Endothelial cell of umbilical vein (primary cell): ENCODE measurements at regions not wholly inside any gene's neighbourhood (a gene's known extent, or its start where the extent isn't known, plus 50 kb on each side); places are given as distances from the start of the nearest gene placed in this dataset.

Experiments
- BruUV-seq: library from RNA; stranded (reverse); fragments of 400-500 nt; replicated peaks from 2 replicates; lab custom pipeline; 2021; lab: Mats Ljungman, UMichigan
- CTCF ChIA-PET: fragments of 300-600, 350-600 bp; sonication (Branson Sonifier 250); formaldehyde crosslinking; loops from one replicate; lab custom pipeline; 2021; ENCODE audit warnings: antibody characterized with exemption, inconsistent platforms; lab: Charles Lee
- POLR2A ChIA-PET: fragments of 300-600, 350-600 bp; sonication (Branson Sonifier 250); formaldehyde crosslinking; loops from one replicate; lab custom pipeline; 2021; ENCODE audit warnings: antibody characterized with exemption, inconsistent platforms; lab: Charles Lee
- DNase-seq: peaks from one replicate; pipeline ENCODE4 v3.0.0-alpha.2; 2011; ENCODE audit warnings: low read depth, low spot score
- FAIRE-seq: peaks from 2 replicates; lab custom pipeline; 2011; peaks lifted over from hg19 to GRCh38; lab: Jason Lieb, UNC
- H2AFZ ChIP-seq: 2 replicates; pipeline ENCODE4 v1.6.0; 2012; ENCODE audit warnings: low read depth, low read length, control low read depth, inconsistent platforms
- H3K27ac ChIP-seq: 2 replicates; pipeline ENCODE4 v1.5.1; 2011; ENCODE audit warnings: low read depth, mild to moderate bottlenecking, control low read depth, low read length, moderate library complexity; ENCODE audit not compliant: insufficient read depth
- H3K27me3 ChIP-seq, 2 experiments: 2 replicates each; pipeline versions ENCODE4 v1.6.0 to v1.6.1; 2011; ENCODE audit warnings: low read length in 2 of 2, mixed read lengths in 1 of 2; ENCODE audit not compliant: control insufficient read depth in 2 of 2, insufficient read depth in 2 of 2
- H3K36me3 ChIP-seq, 2 experiments: 2 replicates in 1 of 2; 3 replicates in 1 of 2; pipeline ENCODE4 v1.5.1; 2011; ENCODE audit warnings: low read length in 2 of 2, mild to moderate bottlenecking in 1 of 2, moderate library complexity in 1 of 2; ENCODE audit not compliant: control insufficient read depth in 2 of 2, insufficient read depth in 2 of 2; ENCODE audit errors: extremely low read depth in 1 of 2
- H3K4me1 ChIP-seq: 3 replicates; pipeline ENCODE4 v1.5.1; 2011; ENCODE audit warnings: mild to moderate bottlenecking, low read length; ENCODE audit not compliant: control insufficient read depth, insufficient read depth; ENCODE audit errors: extremely low read depth
- H3K4me2 ChIP-seq: 2 replicates; pipeline ENCODE4 v1.6.1; 2011; ENCODE audit warnings: low read length, control low read depth, mixed read lengths; ENCODE audit not compliant: insufficient read depth
- H3K4me3 ChIP-seq, 3 experiments: fragments of 200-600 bp in 1 of 3; sonication (generic), shearing (Covaris generic) in 1 of 3; replicated peaks in 1 of 3; 2 replicates each; pipeline ENCODE4 v1.5.1; 2011 to 2016; ENCODE audit warnings: control low read depth in 3 of 3, low read length in 3 of 3, mild to moderate bottlenecking in 2 of 3, inconsistent platforms in 1 of 3, low read depth in 1 of 3, moderate library complexity in 1 of 3; ENCODE audit not compliant: insufficient read depth in 1 of 3
- H3K79me2 ChIP-seq: 2 replicates; pipeline ENCODE4 v1.6.0; 2012; ENCODE audit warnings: low read length, inconsistent platforms; ENCODE audit not compliant: control insufficient read depth, insufficient read depth
- H3K9ac ChIP-seq: replicated peaks from 2 replicates; pipeline ENCODE3; 2011; ENCODE audit warnings: low read length, control low read depth; ENCODE audit not compliant: insufficient read depth; ENCODE audit errors: extremely low read depth
- H3K9me1 ChIP-seq: replicated peaks from 3 replicates; pipeline ENCODE4 v1.6.0; 2011; ENCODE audit warnings: mild to moderate bottlenecking, low read length; ENCODE audit not compliant: control insufficient read depth, insufficient read depth; ENCODE audit errors: extremely low read depth
- H3K9me3 ChIP-seq: replicated peaks from 2 replicates; pipeline ENCODE4 v1.5.1; 2012; ENCODE audit warnings: low read length, inconsistent platforms; ENCODE audit not compliant: control insufficient read depth, insufficient read depth
- H4K20me1 ChIP-seq: replicated peaks from 2 replicates; pipeline ENCODE3; 2011; ENCODE audit warnings: mild to moderate bottlenecking, low read length; ENCODE audit not compliant: control insufficient read depth, insufficient read depth; ENCODE audit errors: extremely low read depth
- CTCF ChIP-seq, 2 donors: IDR thresholded peaks; 1 replicate in 1 of 2; 2 replicates in 1 of 2; pipeline ENCODE4 v1.5.1; 2011; ENCODE audit warnings: low read length in 2 of 2, mild to moderate bottlenecking in 2 of 2, moderate library complexity in 2 of 2, control low read depth in 1 of 2, inconsistent platforms in 1 of 2, low read depth in 1 of 2; ENCODE audit not compliant: insufficient read depth in 1 of 2; ENCODE audit errors: extremely low read depth in 1 of 2
- EZH2 ChIP-seq: IDR thresholded peaks from 2 replicates; pipeline ENCODE4 v1.6.1; 2012; ENCODE audit warnings: borderline replicate concordance, low read depth, mild to moderate bottlenecking, moderate library complexity, low read length, inconsistent platforms; ENCODE audit not compliant: severe bottlenecking
- FOS ChIP-seq: IDR thresholded peaks from 2 replicates; pipeline ENCODE4 v1.6.1; 2011; ENCODE audit warnings: mild to moderate bottlenecking, low read length, moderate library complexity, borderline replicate concordance; ENCODE audit not compliant: insufficient read depth
- GATA2 ChIP-seq: IDR thresholded peaks from 2 replicates; pipeline ENCODE4 v1.7.0; 2011; ENCODE audit warnings: low read depth, mild to moderate bottlenecking, moderate library complexity, mixed read lengths, low read length; ENCODE audit not compliant: insufficient read length, insufficient read depth
- JUN ChIP-seq: IDR thresholded peaks from 2 replicates; pipeline ENCODE4 v1.6.1; 2011; ENCODE audit warnings: borderline replicate concordance, low read depth; ENCODE audit not compliant: insufficient read length, insufficient read depth
- MAX ChIP-seq: IDR thresholded peaks from 2 replicates; pipeline ENCODE4 v1.6.1; 2011; ENCODE audit not compliant: insufficient read depth, insufficient read length
- MYC ChIP-seq: IDR thresholded peaks from one replicate; pipeline ENCODE4 v1.6.1; 2011; ENCODE audit warnings: mild to moderate bottlenecking, low read depth, low read length
- POLR2A ChIP-seq: IDR thresholded peaks from 2 replicates; pipeline ENCODE4 v1.6.1; 2012; ENCODE audit warnings: low read depth, mild to moderate bottlenecking, control low read depth, low read length
- POLR2AphosphoS5 ChIP-seq: IDR thresholded peaks from 2 replicates; pipeline ENCODE4 v1.6.1; 2012; ENCODE audit warnings: low read depth, mild to moderate bottlenecking, control low read depth, low read length, moderate library complexity; ENCODE audit not compliant: insufficient read depth
- dilution Hi-C: fragments of 300-500 bp; cut with MboI; formaldehyde crosslinking; loops from one replicate; pipeline ENCODE4 v1.15.0; 2019; ENCODE audit warnings: low sequenced_read_pairs; ENCODE audit not compliant: extremely low pct_ligation_motif_present
- intact Hi-C: fragments of 100-400 bp; cut with micrococcal nuclease; formaldehyde crosslinking; loops from one replicate; pipeline ENCODE4 v1.10.0; 2022

GRCh38 chrX:123088331-123088730 lies 95.7 kb upstream of the GRIA3 start:
- no peak overlapping the region for H3K9ac ChIP-seq
- H3K79me2 ChIP-seq = no peaks in the 10 kb centered on the region
- H3K27me3 ChIP-seq = no peaks in the 10 kb centered on the region
- H3K9me1 ChIP-seq = no peaks in the 10 kb centered on the region
- TF ChIP-seq EZH2 (no peak), POLR2AphosphoS5 (no peak), GATA2 (no peak), MAX (no peak), MYC (no peak), CTCF (IDR thresholded peaks at IDR 0.05; ENCODE audit: extremely low read depth in 1 of 2, insufficient read depth in 1 of 2, low read depth in 1 of 2, low read length in 2 of 2) (no peak), JUN (no peak), FOS (no peak), POLR2A (no peak)
- no peaks in the 10 kb centered on the region for H3K9me3 ChIP-seq
- intact Hi-C loops = no loop called here
- dilution Hi-C loops = no loop called here
- no peaks in the 10 kb centered on the region for H4K20me1 ChIP-seq
- FAIRE-seq (no peak), DNase-seq (no peak)
- no peak overlapping the region for H3K27ac ChIP-seq
- H3K36me3 ChIP-seq = no peaks in the 10 kb centered on the region
- no TSS peak for BruUV-seq
- no peak overlapping the region for H3K4me3 ChIP-seq
- no peak overlapping the region for H3K4me2 ChIP-seq
- ChIA-PET POLR2A (no interaction called here), CTCF (no interaction called here)
- H2AFZ ChIP-seq = no peak overlapping the region
- no peaks in the 10 kb centered on the region for H3K4me1 ChIP-seq
